HFF-Myc (cell line): ENCODE measurements at regions not wholly inside any gene's neighbourhood (a gene's known extent, or its start where the extent isn't known, plus 50 kb on each side); places are given as distances from the start of the nearest gene placed in this dataset.

ENCODE experiments used
- DNase-seq: peaks from one replicate; pipeline ENCODE4 v3.0.0-alpha.2; 2011; ENCODE audit warnings: low read depth; ENCODE audit errors: extremely low read depth
- H3K4me3 ChIP-seq: replicated peaks from 2 replicates; pipeline ENCODE4 v1.5.1; 2011; ENCODE audit warnings: low read depth, mild to moderate bottlenecking, control low read depth, low read length
- CTCF ChIP-seq: IDR thresholded peaks from 2 replicates; pipeline ENCODE4 v1.5.1; 2012; ENCODE audit warnings: mild to moderate bottlenecking, low read depth, low read length, control low read depth; ENCODE audit errors: missing control alignments

- DNase-seq: no peak
- no peak overlapping the region for H3K4me3 ChIP-seq
- TF ChIP-seq CTCF: no peak
Observed at GRCh38 chr1:87678266-87678665, 349.6 kb downstream of the LMO4 start.

- H3K4me3 ChIP-seq: no peak overlapping the region
- TF ChIP-seq CTCF: no peak
- no peak for DNase-seq
Observed at GRCh38 chr1:87682565-87682964, 353.9 kb downstream of the LMO4 start.

GRCh38 chr1:87683196-87683956 lies 354.7 kb downstream of the LMO4 start:
- no peak for TF ChIP-seq CTCF
- H3K4me3 ChIP-seq: no peak overlapping the region
- no peak for DNase-seq

- TF ChIP-seq CTCF: no peak
- DNase-seq: no peak
- H3K4me3 ChIP-seq: peak overlapping the region; percentile 14; the same call in 1 of the 2 replicates
Observed at GRCh38 chr1:87684194-87684593, 355.5 kb downstream of the LMO4 start.

- no peak for TF ChIP-seq CTCF
- H3K4me3 ChIP-seq: no peak overlapping the region
- no peak for DNase-seq
Observed at GRCh38 chr1:87684713-87685205, 356.1 kb downstream of the LMO4 start.

- TF ChIP-seq CTCF: no peak
- DNase-seq: no peak
- no peak overlapping the region for H3K4me3 ChIP-seq
Observed at GRCh38 chr1:87685311-87686135, 356.8 kb downstream of the LMO4 start.
